GM18511 (cell line): ENCODE measurements at regions not wholly inside any gene's neighbourhood (a gene's known extent, or its start where the extent isn't known, plus 50 kb on each side); places are given as distances from the start of the nearest gene placed in this dataset.

ENCODE experiments used
- ATAC-seq: cut with Tn5 transposase; IDR thresholded peaks from one replicate; pipeline ENCODE4 v1.9.1; 2021; ENCODE audit warnings: mild to moderate bottlenecking, moderate library complexity; ENCODE audit not compliant: unreplicated experiment

DNA sequence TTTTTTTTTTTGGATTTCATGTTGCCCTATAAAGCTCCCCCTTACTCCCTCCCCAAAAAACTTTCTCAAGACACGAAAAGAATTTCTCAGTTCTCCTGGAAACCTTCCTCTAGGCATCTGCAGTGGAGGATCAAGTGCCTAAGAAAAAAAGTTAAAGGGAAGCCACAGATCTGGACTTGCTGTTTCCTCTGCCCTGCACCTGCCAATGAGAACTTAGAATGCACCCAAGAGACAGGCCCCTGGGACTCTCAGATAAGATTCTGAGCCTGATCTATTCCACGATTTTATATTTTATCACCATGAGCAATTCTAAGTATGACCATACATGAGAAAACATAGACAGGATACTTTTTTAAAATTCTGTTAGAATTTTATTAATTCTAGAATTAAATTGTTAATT is 728.9 kb downstream of the BCL11B start:
- no peak for ATAC-seq

DNA sequence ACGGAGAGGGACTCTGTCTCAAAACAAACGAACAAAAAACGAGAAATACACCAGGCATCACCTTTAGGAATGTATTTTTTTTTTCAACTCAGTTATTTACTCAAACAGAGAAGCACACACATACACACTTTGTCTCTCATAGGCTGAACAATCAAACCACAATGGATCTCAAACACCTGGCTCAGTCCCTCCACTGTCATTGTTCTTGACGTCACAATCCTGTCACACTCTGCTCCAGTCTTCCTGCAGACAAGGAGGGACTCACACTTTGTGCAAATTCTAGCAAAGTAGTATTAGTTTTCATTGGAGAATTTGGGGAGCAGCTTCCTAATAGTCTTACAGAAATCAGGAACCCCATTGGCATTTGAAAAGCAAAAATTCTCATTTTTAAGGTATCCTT is 727.8 kb downstream of the BCL11B start:
- no peak for ATAC-seq

DNA sequence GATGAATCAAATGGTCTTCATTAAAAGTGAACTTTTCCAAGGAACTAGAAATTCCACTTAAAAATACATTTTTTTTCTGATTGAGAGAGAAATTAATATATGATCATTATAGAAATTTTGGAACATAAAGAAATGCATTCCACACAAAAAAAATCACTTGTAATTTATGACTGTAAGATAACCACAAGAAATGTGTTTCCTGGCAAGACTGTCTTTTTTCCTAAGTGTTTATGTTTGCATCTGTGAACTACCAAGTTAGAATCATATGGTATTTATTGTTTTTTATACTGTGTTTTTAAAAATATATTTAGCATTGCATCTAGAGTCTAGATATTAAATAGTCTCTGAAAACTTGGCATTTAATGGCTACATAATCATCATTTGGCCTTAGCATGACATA is 726.8 kb downstream of the BCL11B start:
- ATAC-seq, result no peak

DNA sequence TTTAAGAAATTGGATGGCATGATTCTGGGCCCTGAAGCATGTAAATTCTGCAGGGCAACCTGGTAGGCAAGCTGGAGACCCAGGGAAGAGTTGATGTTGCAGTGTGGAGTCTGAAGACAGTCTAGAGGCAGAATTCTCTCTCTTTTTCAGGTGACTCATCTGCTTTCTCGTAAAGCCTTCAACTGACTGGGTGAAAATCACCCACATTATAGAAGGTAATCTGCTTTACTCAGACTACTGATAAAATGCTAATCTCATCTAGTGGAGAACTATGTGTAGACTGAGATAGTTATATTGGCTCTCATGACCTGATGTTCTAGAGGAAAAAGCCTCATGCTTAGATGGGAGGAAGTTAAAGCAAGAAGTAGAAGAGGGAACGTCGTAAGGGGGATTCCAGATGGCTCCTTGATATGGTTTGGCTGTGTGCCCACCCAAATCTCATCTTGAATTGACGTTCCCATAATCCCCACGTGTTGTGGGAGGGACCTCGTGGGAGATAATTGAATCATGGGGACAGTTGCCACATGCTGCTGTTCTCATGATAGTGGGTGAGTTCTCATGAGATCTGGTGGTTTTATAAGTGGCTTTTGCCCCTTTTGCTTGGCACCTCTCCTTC is 723.8 kb downstream of the BCL11B start:
- ATAC-seq, result no peak

DNA sequence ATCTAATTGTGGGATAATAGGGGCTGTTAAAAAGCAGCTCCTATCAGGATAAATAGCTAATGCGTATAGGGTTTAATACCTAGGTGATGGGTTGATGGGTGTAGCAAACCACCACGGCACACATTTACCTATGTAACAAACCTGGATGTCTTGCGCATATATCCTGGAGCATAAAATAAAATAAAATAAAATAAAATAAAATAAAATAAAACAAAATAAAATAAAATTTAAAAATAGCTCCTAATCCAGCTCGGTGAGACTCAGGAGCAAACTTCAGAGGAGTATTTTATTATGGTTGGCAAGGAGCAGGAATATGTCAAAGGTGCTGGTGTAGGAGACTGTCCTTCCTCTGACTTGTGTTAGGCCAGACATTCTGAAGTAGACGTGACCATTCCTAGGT is 721.0 kb downstream of the BCL11B start:
- ATAC-seq, result no peak

DNA sequence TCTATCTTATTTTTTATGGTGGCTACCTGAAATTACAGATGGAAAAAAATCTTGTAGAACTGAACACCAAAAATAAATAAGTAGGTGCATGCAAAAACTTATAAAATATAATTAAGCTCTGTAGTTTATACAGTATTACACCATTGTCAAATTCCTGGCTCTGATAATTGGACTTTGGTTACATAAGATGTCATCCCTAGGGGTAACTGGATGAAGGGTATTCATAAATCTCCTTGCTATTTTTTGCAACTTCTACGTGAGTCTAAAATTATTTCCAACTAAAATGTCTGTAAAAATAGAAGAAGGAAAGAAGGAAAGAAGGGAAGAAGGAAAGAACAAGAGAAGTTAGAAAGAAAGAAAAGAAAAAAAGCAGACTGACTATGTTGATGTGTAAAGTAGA is 716.6 kb downstream of the BCL11B start:
- no peak for ATAC-seq

DNA sequence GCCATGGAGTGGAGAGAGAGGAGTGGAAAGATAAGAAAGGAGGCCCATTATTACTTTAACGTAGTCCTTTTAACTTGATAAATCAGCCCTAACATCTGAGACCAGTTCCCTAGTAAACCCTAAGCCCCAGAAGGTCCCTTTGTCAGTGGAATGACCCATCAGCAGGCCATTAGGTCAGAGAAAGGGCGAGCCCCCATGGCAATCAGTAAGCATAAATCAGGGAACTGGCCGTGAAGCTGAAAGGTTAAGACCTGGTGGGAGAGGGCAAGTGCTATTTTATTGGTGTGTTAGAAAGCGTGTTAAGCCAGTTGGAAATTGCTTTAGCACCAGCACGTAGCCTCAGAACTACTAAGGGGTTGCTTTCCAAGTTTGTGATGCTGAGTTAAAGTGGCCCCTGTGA is 708.0 kb downstream of the BCL11B start:
- no peak for ATAC-seq

DNA sequence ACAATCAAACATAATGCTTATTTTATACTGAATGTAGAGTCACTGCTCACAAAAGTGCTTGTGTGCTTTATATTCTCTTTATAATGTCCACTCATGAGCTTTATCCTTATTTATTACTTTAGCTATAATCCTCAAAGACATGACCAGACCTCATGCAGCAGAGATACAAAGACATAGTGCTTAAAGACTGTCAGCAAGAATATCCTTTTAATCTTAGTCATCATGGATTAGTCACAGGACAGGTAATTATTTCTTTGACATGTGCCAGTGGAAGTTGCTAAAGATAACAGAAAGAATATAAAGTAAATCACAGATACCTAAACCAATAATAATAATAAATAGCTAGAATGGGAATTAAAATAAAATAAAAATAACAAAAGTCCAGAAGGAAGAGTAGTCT is 707.5 kb downstream of the BCL11B start:
- no peak for ATAC-seq

DNA sequence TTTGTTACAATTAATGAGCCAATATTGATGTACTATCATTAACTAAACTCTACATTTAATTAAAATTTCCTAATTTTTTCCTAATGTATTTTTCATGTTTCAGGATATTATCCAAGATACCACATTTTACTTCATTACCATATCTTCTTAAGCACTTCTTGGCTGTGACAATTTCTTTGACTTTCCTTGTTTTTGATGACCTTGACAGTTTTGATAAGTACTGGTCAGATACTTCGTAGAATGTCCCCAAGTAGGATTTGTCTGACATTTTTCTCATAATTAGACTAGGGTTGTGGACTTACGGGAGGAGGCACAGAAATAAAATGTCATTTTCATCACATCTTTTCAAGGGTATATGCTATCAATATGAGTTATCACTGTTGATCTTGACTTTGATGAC is 700.9 kb downstream of the BCL11B start:
- ATAC-seq, result no peak

DNA sequence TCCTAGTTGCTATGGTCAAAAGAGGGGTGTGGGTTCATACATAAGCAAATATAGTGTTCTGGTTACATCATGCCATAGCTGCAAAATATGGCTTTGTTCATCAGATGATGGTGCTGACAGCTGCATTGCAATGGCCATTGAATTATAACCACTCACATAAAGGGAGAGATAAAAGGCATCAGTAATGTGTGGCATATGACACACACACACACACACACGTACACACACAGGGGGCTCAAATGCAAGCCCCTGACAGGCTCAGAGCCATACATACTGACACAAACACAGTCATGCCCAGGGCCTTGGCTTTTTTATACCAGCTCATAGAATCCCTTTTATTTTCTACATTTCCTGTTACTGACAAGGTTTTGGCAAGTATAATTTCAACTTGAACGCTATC is 698.9 kb downstream of the BCL11B start:
- ATAC-seq, result no peak

DNA sequence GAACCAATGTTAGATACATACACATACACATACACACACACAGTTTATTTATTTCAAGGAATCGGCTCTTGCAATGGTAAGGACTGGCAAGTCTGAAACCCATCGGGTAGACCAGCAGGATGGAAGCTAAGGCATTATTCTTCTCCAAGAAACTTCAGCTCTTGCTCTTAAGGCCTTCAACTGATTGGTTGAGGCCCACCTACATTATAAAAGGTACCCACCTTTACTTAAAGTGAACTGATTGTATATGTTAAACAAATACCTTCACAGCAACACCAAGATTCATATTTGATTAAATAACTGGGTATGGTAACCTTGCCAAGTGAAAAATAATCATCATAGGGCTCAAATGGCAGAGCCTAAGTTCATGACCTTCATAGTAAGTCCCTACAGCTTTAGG is 695.5 kb downstream of the BCL11B start:
- no peak for ATAC-seq

DNA sequence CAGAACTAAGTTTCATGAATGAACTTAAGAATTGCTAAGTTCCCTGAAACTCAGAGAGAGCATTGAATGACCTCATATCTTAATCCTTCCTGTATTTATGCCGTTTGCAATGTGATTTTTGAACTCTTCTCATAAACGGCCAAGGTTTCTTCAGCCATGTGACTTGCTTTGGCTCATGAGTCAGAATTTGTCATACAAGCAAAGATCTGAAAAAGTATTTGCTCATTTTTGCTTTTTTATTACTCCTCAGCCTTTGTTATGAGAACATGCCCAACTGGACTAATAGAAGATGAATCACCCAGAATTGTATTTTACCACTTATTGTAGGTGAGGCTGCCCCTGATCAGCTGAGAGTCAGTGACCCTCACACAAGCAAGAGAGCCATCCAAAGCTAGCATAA is 693.8 kb downstream of the BCL11B start:
- ATAC-seq, result no peak

DNA sequence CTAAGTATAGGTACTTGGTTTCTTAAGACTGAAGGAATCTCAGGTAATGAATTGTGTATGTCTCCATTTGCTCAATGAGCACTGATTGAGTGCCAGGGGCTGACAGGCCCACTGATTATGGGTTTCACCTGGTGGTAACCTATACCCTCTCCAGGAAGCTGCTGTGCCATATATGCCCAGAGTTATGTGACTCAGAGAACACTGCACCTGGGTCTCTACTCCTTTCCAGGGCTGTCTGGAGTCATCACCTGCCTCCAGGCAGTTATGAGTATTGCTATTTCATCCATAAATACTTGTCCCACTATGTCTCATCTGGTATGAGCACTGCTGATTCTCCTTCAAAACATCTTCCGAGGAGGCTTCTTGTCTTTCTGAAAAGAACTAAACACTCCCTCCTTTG is 692.9 kb downstream of the BCL11B start:
- no peak for ATAC-seq

DNA sequence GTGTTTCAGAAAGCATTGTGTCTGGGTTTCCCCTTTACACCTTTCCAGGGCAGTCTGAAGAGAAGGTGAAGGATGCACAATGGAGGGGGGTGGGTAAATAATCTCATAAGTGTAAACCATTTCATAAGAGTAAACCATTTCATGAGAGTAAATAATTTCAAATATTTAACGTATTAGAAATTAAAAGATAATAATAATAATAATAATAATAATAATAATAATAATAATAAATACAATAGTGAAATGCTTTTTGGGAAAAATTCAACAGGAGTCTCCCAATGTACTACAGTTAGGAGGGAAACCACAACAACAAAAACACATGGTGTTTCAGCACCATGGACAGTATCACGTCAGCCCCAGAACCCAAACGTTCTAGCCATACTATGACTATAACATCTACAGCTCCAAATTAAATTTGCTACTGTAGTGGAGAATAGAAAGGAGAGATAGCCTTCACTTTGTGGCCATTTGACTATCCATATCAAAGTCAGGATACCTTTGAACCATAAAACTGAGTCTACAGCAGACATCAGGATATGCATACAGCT is 691.8 kb downstream of the BCL11B start:
- no peak for ATAC-seq

DNA sequence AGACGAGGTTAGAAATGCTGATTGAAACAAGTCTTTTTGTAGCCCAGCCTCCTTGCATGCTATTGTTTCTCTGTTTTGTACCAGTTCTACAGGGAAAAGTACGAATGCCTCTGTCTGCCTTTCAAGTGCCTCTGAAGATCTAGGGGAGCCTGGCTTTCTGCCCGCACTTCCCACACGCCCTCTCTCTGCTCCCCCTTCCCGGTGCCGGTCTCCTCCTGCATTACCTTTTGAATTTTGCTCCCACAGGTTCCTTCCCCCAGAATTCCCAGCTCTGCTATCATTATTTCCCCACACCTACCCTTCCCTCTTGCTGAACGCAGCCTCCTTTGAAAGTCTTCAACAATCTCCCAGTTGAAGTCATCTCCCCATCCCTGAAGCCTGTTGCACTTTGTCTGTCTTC is 689.7 kb downstream of the BCL11B start:
- no peak for ATAC-seq

DNA sequence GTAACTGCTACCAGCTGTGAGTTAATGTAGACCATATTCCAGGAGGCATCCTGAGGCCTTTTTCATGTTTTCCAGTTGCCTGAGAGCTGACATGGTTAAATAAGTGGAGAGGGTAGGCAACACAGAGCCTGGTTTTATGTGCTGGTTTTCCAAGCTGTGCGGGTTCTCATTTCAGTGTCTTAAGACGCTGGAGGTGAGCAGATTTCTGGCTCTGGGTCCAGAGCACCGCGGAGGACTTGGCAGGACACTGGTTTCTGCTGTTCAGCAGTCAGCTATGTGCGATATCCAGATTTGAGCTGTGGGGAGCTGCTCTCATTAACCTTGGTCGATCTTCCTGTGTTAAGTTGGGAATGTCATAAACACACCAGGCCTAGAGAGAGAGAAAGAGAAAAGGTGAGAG is 680.8 kb downstream of the BCL11B start:
- ATAC-seq, result no peak

DNA sequence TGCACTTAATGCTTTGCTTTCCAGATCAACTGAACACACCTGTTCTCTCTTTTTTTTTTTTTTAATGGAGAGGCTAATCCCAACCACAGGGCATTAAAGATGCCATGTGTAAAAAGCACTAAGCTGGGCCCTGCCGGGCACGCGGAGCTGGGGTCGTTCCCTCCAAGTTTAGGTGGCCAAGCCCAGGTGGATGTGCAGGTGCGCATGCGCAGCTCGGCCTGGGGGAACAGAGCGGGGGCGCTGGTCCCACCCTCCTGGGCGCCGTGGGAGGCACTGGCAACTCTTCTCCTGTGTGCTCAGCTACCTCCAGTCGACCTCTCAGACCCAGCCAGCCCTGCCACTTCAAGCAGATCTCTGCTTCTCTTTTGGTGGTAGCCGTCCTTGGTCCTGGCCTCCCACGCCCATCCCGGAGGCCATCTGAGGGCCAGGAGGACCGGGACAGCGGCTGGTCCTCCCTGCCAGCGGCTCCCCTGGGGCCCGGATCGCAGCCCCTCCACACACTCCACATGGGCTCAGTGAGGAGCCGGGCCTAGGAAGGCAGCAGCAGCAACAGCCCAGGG is 679.3 kb downstream of the BCL11B start:
- ATAC-seq, result no peak

DNA sequence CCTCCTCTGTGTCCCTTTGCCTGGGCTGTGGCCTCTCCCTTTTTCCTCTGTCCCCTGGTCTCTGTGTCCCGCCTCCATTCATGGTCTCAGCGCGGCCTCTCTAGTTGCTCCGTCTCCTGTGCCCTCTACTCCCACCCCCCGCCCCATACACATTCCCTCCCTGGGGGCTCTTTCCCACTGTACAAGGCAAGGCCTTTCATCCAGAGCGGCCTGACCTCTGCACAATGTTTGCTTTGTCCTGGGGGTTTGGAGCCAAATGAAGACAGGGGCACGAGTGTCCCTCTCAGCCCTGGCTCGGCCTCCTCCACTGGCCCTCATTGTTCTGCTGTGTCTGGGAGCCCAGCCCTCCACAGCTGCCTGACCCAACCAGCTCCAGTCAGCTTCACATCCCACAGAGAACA is 678.6 kb downstream of the BCL11B start:
- no peak for ATAC-seq

DNA sequence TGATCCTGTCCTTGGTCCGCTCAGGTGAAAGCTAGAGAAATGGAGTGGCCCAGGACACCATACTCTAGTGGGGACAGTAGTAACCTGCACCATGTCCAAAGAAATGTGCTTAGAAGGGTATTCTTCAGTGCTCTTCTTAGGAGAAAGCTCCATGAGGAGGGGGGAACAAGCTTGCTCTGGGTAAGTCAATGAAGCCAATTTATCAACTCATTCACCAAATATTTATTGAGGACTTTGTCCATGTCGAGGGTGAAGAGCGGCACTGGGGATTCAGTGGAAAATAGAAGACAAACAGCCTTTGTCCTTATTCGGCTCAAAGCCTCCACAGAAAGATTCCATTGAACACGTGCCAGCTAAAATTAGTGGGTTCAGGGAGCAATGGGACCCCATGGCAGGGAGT is 677.8 kb downstream of the BCL11B start:
- no peak for ATAC-seq

DNA sequence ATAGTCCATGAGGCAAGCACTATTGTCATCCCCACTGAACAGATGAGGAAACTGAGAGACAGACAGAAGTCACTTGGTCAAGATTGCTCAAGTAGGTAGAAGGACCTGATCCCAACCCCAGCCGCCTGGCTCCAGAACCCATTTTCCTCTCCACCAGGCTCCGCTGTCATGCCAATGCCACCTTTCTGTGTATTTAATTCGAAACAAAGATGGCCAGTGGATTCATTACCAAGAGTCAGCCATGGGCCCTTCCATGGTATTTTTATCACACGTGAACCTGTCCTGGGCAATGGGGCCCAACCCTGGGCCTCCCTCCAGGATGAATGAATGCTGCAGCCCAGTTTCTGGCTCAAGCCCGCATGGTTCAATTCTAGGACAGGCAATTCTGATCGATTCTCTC is 673.4 kb downstream of the BCL11B start:
- ATAC-seq, result no peak

DNA sequence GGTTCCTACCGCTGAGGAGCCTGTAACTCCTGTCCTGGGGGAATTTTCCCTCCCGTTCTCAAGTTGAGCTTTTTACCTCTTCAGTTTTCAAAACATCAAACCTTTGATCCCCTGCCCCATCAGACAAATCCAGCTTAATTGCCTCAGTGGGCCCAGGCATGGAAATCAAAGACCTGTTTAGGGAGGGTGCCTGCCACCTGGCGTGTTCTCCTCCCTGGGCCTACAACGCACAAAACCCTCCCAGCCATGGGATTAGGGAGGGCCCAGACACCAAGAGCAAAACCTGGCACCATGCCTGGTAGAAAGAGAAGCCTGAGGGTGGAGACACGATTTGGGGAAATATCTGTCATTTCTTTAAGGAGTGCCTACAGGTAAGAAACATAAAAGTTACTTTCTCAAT is 672.9 kb downstream of the BCL11B start:
- ATAC-seq, result no peak

DNA sequence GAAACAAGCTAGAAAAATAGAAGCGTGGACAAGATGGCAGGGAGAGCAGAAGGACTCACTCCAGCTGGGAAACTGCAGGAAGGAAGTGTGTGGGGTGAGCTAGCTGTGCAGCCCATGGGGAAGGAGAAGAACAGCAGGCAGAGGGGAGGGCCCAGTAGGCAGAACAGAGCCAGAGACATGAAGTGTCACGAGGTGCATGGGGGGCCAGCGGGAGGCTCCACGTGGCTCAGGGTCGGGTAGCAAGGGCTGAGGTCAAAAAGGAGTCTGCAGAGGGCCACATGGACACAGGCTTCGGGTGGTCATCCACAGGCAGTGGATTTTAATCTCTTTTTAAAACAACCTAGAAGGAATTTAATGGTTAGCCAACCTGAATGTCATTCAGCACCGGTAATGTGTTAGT is 669.0 kb downstream of the BCL11B start:
- no peak for ATAC-seq

DNA sequence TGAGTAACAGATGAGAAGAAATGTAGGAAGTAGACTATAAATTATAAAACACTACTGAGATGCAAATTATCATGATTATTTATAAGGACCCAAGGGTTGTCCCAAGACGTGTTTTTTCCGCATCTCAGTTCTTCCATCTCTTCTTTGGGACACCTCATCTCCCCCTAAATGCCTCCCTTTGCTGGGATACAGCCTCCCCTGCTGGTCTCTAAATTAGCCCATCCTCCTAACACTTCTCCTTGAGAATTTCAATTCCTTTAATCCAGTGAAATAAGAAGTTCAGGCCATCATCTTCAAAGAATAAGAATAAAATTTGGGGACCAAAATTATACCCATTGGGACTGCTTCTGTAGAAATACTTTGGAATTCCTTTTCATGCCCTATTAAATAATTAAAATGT is 667.0 kb downstream of the BCL11B start:
- no peak for ATAC-seq
